GM13976 (cell line): ENCODE measurements at regions not wholly inside any gene's neighbourhood (a gene's known extent, or its start where the extent isn't known, plus 50 kb on each side); places are given as distances from the start of the nearest gene placed in this dataset.

ENCODE experiments used
- DNase-seq: peaks from one replicate; pipeline ENCODE4 v3.0.0; 2012; ENCODE audit warnings: low spot score
- CTCF ChIP-seq: IDR thresholded peaks from 2 replicates; pipeline ENCODE4 v1.5.1; 2012; ENCODE audit warnings: borderline replicate concordance, mild to moderate bottlenecking; ENCODE audit not compliant: insufficient read depth; ENCODE audit errors: extremely low read depth, missing control alignments, control extremely low read depth
- in situ Hi-C: fragments of 300-500 bp; cut with MboI; formaldehyde crosslinking; loops from one replicate; pipeline ENCODE4 v1.12.0; 2022; ENCODE audit warnings: low sequenced_read_pairs, mixed read lengths, inconsistent platforms; ENCODE audit not compliant: unreplicated experiment

GRCh38 chr7:1325646-1326510, 93.2 kb downstream of the UNCX start:
- no peak for DNase-seq
- in situ Hi-C loops = no loop called here
- TF ChIP-seq CTCF = no peak

- in situ Hi-C loops = no loop called here
- no peak for TF ChIP-seq CTCF
- DNase-seq = no peak
These were observed 93.8 kb downstream of the UNCX start for GRCh38 chr7:1326511-1326785.

- no peak for TF ChIP-seq CTCF
- in situ Hi-C loops = no loop called here
- no peak for DNase-seq
These were observed 96.6 kb downstream of the UNCX start for GRCh38 chr7:1329261-1329660.

- in situ Hi-C loops = no loop called here
- no peak for DNase-seq
- TF ChIP-seq CTCF = no peak
These were observed 97.5 kb downstream of the UNCX start for GRCh38 chr7:1329966-1330800.

- DNase-seq = no peak
- no peak for TF ChIP-seq CTCF
- in situ Hi-C loops = no loop called here
These were observed 98.2 kb downstream of the UNCX start for GRCh38 chr7:1330801-1331425.

GRCh38 chr7:1331561-1332467, 99.1 kb downstream of the UNCX start:
- no peak for DNase-seq
- no peak for TF ChIP-seq CTCF
- in situ Hi-C loops = no loop called here
